HG03354 (cell line): ENCODE measurements at regions not wholly inside any gene's neighbourhood (a gene's known extent, or its start where the extent isn't known, plus 50 kb on each side); places are given as distances from the start of the nearest gene placed in this dataset.

Source experiments
- ATAC-seq: cut with Tn5 transposase; IDR thresholded peaks from one replicate; pipeline ENCODE4 v1.9.1; 2021; ENCODE audit warnings: mild to moderate bottlenecking; ENCODE audit not compliant: unreplicated experiment, poor library complexity, severe bottlenecking

DNA sequence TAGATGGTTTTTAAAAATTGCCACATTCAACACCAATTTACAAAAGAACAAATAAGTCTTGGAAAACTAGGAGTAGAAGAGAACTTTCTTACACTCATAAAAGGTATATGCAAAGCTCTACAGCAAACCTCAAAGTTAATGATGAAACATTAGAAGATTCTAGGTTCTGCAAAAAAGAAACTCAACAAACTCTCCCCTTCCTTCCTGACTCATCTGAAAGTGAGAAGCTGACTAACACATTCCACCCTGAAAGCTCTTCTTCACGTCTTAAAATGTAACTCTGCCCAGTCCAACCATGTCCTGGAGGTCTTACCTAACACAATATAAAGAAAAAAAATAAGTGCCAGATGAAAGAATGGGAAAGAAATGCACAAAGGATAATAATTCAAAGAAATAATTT, 218.9 kb upstream of the ISX start:
- ATAC-seq, result peak; percentile 80

DNA sequence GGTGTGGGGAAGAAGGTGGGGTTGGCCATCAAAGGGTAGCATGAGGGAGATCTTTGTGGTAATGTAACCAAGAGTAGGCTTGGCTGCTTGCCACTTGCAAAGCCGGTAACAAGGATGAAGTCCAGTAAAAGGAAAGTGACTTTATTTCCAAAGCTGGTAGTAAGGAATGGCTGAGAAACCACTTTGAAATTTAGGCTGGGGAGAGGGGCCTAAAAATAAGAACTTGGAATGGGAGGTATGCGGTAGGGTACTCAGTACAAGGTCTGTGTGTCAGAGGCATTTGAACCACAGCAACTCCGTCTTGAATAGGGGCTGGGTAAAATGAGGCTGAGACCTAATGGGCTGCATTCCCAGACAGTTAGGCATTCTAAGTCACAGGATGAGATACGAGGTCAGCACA, 216.0 kb upstream of the ISX start:
- no peak for ATAC-seq

DNA sequence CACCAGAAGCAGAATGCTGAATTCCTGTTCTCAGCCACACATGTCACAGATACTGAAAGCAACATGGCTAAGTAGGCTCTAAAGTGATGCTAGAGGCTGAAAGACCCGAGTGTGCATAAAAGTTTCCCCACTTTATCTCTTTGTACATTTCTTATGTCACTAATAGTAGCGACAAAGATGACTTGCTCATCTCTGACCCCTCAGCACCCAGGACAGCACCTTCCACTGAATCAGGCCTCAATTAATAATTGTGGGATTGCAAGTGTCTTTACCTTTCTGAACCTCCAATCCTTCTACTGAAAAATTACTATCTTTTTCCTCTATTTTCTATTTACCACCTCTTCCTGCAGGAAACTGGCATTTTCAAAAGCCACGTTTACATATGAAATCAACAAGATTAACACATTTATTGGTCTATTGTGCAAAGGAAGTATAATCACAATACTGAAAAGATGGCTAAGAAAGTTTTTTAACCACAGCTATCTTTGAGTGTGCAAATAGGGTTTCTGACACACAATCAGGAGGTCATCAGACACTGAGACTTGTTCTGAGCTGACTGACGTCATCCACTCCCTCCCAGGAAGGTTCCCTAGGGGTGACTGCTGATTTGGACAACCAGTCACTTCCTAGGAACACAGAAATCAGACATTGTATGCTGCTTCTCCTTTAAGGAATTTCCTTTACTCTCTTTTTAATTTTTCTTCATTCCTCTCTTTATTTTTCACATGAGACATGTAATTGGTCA, 213.9 kb upstream of the ISX start:
- ATAC-seq, result no peak

- no peak for ATAC-seq
These were observed 210.5 kb upstream of the ISX start for GRCh38 chr22:34855471-34855870.

DNA sequence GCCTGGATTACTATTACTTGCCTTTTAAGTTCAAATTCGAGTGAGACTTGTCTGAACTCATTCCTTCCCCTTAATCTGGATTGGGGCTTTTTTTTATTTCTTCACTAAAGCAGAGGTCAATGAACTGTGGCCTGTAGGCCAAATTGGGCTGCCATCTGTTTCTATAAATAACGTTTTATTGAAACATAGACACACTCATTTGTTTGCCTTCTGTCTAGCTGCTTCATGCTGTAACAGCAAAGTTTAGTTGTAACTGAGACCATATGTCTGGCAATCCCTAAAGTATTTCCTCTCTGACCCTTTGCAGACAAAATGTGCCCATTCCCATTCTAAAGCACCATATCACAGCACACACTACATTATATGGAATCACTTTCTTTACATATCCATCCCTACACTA, 207.9 kb upstream of the ISX start:
- no peak for ATAC-seq

- no peak for ATAC-seq
These were observed 204.2 kb upstream of the ISX start for GRCh38 chr22:34861787-34862186.

DNA sequence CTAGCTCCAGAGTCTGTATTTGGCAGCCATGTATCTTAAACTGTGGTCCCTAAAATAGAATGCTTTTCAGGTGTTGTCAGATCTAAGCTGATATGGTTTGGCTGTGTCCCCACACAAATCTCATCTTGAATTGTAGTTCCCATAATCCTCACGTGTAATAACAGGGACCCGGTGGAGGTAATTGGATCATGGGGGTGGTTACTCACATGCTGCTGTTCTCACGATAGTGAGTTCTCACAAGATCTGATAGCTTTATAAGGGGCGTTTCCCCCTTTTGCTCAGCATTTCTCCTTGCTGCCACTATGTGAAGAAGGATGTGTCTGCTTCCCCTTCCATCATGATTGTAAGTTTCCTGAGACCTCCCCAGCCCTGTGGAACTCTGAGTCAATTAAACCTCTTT, 199.9 kb upstream of the ISX start:
- no peak for ATAC-seq

DNA sequence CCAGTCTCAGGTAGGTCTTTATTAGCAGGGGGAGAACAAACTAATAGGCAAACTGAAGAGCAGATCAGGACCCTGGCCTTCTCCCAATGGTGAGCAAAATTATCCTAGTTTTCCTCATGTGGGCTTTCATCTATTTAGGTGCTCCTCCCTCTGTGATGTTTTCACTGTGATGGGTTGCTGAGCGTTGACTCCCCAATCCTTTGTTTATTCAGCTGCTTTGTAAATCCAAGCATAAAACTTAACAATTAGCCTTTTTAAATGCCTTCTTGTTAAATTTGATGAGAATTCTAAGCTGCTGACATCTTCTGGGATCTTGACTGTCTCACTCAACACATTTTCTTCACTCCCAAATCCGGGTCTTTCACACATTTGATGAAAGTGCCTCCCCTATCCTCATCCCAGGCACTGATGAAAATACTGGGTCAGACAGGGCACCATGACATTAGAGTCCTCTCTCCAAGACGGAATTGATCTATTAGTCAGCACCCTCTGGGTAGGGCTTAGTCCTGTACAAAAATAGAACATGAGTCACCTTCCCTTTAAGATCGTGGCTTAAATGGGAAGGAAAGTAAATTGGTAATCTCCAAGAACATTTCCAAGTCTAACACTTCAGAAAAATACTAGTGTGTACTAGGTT, 199.3 kb upstream of the ISX start:
- ATAC-seq, result no peak

DNA sequence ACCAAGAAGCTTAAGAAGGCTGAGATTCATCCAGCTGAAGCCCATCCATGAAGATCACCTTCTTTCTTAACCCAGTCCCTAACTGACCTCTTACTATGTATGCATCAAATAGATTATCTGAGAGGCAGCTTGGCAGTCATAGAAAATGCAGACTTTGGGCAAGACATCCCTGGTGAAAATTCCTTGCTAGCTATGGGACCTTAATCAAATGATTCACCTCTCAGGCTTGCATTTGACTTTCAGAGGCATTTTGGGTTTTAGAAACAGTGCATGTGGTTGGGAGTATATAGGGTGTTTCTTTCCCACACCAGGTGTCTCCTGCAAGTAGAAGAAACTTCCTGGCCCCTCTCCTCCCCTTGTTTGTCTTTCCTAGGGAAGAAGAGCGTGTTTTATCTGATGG, 188.5 kb upstream of the ISX start:
- no peak for ATAC-seq

DNA sequence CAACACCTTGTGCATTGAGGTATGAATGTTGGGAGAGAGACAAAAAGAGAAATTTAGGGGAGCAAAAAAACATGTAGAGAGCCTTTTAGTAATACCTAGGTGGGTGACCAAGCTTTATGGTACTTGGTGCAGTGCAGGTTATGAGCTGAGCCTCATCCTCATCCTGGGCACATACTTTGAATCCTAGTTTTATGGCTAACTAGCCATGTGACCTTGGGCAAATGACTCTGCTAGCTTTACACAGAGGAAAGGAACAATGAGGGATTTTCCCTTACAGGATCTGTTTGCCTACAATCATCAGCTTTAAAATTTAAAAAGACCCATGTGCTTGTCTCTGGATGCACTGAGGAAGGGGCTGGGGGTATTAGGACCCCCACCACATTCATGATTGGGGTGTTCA, 187.8 kb upstream of the ISX start:
- no peak for ATAC-seq

DNA sequence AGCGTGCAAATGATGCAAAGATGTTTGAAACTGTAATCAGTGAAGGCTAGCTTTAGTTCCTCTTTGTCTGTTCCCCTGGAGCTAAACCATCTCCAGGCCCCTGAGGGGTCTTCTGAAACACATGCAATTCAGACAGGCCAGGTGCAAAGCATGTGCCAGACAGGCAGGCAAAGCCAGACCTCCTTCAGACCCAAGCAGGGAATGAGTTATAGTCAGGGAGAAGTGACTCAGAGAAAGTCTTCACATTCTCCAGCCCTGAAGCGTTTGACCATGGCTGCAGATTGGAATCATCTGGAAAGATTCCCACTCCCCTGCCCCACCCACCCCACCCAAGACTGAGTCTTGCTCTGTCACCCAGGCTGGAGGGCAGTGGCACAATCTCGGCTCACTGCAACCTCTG, 187.0 kb upstream of the ISX start:
- ATAC-seq, result no peak

DNA sequence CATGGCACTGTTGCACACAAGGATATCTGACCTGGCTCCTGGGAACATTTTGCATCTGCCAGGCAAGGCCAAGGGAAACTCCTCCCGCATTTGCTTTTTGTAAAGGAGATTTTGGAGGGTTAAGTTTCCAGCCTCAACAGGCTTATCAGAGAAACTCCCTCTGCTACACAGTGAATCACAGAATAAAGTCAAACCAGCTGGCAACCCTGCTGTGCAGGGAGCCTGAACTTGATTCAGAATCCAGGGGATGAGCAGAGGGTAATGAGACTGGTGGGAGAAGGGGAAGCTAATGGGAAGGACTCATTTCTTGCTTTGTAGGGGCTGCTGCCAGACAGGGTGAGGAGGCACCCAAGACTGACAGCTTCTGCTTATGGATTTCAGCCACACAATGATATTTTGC, 185.3 kb upstream of the ISX start:
- no peak for ATAC-seq

DNA sequence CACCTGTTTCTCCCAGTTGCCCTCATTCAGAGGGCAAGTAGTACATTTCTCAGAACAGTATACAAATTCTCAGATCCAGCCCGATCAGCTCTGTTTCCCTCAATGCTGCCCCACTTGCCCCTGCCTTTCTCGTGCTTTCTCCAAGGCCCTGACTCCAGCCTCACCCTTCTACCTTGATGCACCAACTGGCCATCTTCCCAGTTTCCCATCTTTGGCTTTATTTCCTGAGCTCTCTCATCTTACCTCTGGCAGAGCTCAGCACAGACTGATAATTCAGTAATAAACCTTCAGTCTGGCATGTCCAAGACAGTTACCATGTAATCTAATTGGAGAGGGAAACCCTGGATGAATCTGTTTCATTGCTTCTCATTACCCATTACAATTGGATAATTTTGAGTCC, 184.5 kb upstream of the ISX start:
- no peak for ATAC-seq

DNA sequence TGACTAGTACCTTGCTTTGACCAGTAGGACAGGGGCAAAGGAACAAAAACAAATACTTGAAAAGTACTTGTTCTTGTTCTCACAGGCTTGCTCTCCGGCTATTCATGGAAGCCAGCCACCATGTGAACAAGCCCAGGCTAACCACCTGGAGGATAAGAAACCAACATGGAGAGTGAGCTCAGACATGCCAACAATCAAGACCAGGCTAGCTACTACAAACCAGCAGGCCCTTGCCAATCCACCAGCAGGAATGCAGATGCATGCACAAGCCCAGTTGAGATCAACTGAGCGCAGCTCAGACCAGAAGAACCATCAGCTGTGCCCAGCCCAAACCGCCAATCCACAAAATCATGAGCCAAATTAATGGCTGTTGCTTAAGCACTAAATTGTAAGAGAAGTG, 180.1 kb upstream of the ISX start:
- no peak for ATAC-seq

DNA sequence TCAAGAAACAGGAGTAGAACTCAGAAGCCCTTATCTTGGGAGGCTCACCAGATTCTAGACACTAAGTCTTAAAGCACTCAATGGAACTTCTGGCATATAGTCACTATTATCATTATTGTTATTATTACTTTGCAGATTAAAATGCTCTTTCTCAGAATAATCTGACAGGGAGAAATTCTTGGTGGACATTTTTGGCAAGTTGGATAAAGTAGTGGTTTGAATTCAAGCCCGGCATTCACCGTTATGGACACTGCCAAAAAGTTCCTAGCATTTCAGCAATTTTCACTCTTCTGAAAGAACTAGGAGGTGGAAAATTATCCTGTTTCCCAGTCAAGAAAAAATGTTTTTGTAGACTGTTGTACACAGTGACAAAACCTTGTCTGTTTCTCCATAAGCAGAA, 179.6 kb upstream of the ISX start:
- no peak for ATAC-seq

GRCh38 chr22:34886812-34887211, 179.1 kb upstream of the ISX start:
- no peak for ATAC-seq

- no peak for ATAC-seq
These were observed 168.8 kb upstream of the ISX start for GRCh38 chr22:34897126-34897525.

DNA sequence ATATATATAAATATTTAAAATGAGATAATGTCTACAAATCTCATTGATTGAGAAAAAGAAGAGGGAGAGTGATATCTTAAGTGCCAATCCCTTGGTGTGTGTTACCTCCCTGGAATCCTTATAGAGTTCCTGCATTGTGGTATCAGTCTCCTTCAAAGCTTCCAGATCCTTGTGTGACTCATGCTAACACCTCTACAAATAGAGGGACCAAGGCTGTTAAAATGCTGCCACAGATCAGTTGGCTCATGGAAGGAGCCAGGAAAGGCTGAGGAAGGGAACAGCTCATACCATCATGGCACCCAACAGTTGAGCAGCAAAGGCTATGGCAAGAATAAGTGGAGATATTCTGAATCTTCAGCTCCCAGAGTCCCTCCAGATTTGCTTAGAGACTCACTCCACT, 163.6 kb upstream of the ISX start:
- ATAC-seq, result no peak

GRCh38 chr22:34903416-34903815, 162.5 kb upstream of the ISX start:
- no peak for ATAC-seq

- no peak for ATAC-seq
These were observed 161.5 kb upstream of the ISX start for GRCh38 chr22:34904486-34904885.

DNA sequence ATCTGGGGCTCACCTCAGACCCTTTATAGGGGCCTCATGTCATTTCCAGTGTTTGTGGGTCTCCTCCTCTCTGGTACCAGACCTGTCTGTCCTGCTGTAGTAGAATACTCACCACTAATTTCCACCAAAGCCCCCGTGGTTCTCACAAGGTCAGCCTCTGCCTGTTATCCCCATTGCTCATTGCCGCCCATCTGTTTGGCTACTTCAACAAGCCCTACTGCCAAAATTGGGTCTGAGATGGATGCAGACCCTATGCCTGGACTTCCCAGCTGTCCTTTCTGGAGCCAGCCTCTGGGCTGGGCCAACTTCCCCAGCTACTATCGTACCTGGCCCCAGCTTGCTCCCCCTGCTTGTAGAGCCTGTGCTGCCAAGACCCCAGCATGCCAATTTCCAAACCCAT, 152.1 kb upstream of the ISX start:
- no peak for ATAC-seq

DNA sequence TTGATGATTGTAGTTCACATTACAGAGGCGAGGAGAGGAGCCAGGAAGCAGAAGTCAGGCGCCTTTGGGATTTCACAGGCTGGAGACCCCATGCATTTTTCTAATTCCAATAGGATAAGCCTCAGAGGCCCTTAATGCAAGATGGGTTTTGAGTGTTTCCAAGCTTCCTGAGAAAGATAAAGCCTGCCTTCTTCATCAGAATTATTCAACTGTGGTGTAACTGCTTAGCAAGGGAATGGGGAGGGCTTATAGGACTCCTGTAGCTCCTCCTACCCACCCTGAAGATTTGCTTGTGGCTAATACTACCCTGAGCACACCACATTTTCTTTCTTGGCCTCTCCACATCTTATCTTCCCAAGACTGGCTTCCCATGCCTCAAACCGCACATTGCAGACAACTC, 151.1 kb upstream of the ISX start:
- ATAC-seq, result no peak
